ENCODE measurements at regions not wholly inside any gene's neighbourhood (a gene's known extent, or its start where the extent isn't known, plus 50 kb on each side); places are given as distances from the start of the nearest gene placed in this dataset.

GRCh38 chr10:126841341-126841895, 63.8 kb upstream of the DOCK1 start:
- no peak for DNase-seq (ENCODE audit: low read depth in 2 of 2)
- Histone ChIP-seq H3K27me3 (ENCODE audit: control insufficient read depth, insufficient read depth, low read length) (no peaks in the 10 kb centered on the region), H3K27ac (ENCODE audit: insufficient read depth, low read length) (no peak overlapping the region), H3K9me3 (ENCODE audit: control insufficient read depth, insufficient read depth, low read depth, low read length) (no peaks in the 10 kb centered on the region), H3K36me3 (ENCODE audit: control insufficient read depth, insufficient read depth, low read length) (no peaks in the 10 kb centered on the region), H2AFZ (ENCODE audit: low read length) (no peak overlapping the region), H4K20me1 (ENCODE audit: control insufficient read depth, extremely low read depth, insufficient read depth, low read length) (no peaks in the 10 kb centered on the region), H3K79me2 (ENCODE audit: control insufficient read depth, insufficient read depth, low read length) (no peaks in the 10 kb centered on the region), H3K4me3 (replicated peaks in 1 of 4; ENCODE audit: control extremely low read depth in 1 of 4, insufficient read depth in 1 of 4, low read depth in 3 of 4, low read length in 4 of 4) (no peak overlapping the region), H3K4me1 (ENCODE audit: control insufficient read depth, extremely low read depth, insufficient read depth, low read length) (no peaks in the 10 kb centered on the region), H3K4me2 (ENCODE audit: extremely low read depth, insufficient read depth, low read length) (no peak overlapping the region), H3K9ac (ENCODE audit: insufficient read depth, low read length) (no peak overlapping the region)
- TF ChIP-seq CTCF (conservative IDR thresholded peaks at IDR 0.05 in 1 of 2, IDR thresholded peaks at IDR 0.05 in 1 of 2; ENCODE audit: low read depth in 1 of 2, low read length in 2 of 2) (no peak), EZH2 (IDR thresholded peaks at IDR 0.05; ENCODE audit: low read length, missing control alignments) (no peak)

- H3K27ac ChIP-seq (ENCODE audit: insufficient read depth, low read length), result no peak overlapping the region
- H2AFZ ChIP-seq (ENCODE audit: low read length), result no peak overlapping the region
- no peak overlapping the region for H3K9ac ChIP-seq (ENCODE audit: insufficient read depth, low read length)
- H3K27me3 ChIP-seq (ENCODE audit: control insufficient read depth, insufficient read depth, low read length), result no peaks in the 10 kb centered on the region
- H3K4me1 ChIP-seq (ENCODE audit: control insufficient read depth, extremely low read depth, insufficient read depth, low read length), result no peaks in the 10 kb centered on the region
- H3K9me3 ChIP-seq (ENCODE audit: control insufficient read depth, insufficient read depth, low read depth, low read length), result no peaks in the 10 kb centered on the region
- TF ChIP-seq CTCF (conservative IDR thresholded peaks at IDR 0.05 in 1 of 2, IDR thresholded peaks at IDR 0.05 in 1 of 2; ENCODE audit: low read depth in 1 of 2, low read length in 2 of 2) (no peak), EZH2 (IDR thresholded peaks at IDR 0.05; ENCODE audit: low read length, missing control alignments) (no peak)
- no peak for DNase-seq (ENCODE audit: low read depth in 2 of 2)
- no peak overlapping the region for H3K4me2 ChIP-seq (ENCODE audit: extremely low read depth, insufficient read depth, low read length)
- no peaks in the 10 kb centered on the region for H3K79me2 ChIP-seq (ENCODE audit: control insufficient read depth, insufficient read depth, low read length)
- H3K4me3 ChIP-seq (replicated peaks in 1 of 4; ENCODE audit: control extremely low read depth in 1 of 4, insufficient read depth in 1 of 4, low read depth in 3 of 4, low read length in 4 of 4), result no peak overlapping the region
- no peaks in the 10 kb centered on the region for H3K36me3 ChIP-seq (ENCODE audit: control insufficient read depth, insufficient read depth, low read length)
- no peaks in the 10 kb centered on the region for H4K20me1 ChIP-seq (ENCODE audit: control insufficient read depth, extremely low read depth, insufficient read depth, low read length)
These were observed 62.9 kb upstream of the DOCK1 start for GRCh38 chr10:126842356-126842755.

GRCh38 chr10:126842836-126843235, 62.4 kb upstream of the DOCK1 start:
- no peaks in the 10 kb centered on the region for H3K79me2 ChIP-seq (ENCODE audit: control insufficient read depth, insufficient read depth, low read length)
- no peak overlapping the region for H2AFZ ChIP-seq (ENCODE audit: low read length)
- no peaks in the 10 kb centered on the region for H3K4me1 ChIP-seq (ENCODE audit: control insufficient read depth, extremely low read depth, insufficient read depth, low read length)
- no peak overlapping the region for H3K4me3 ChIP-seq (replicated peaks in 1 of 4; ENCODE audit: control extremely low read depth in 1 of 4, insufficient read depth in 1 of 4, low read depth in 3 of 4, low read length in 4 of 4)
- no peaks in the 10 kb centered on the region for H3K36me3 ChIP-seq (ENCODE audit: control insufficient read depth, insufficient read depth, low read length)
- no peak for TF ChIP-seq CTCF (conservative IDR thresholded peaks at IDR 0.05 in 1 of 2, IDR thresholded peaks at IDR 0.05 in 1 of 2; ENCODE audit: low read depth in 1 of 2, low read length in 2 of 2)
- TF ChIP-seq EZH2 (IDR thresholded peaks at IDR 0.05; ENCODE audit: low read length, missing control alignments), result no peak
- no peaks in the 10 kb centered on the region for H3K9me3 ChIP-seq (ENCODE audit: control insufficient read depth, insufficient read depth, low read depth, low read length)
- no peak for DNase-seq (ENCODE audit: low read depth in 2 of 2)
- no peak overlapping the region for H3K4me2 ChIP-seq (ENCODE audit: extremely low read depth, insufficient read depth, low read length)
- H4K20me1 ChIP-seq (ENCODE audit: control insufficient read depth, extremely low read depth, insufficient read depth, low read length), result no peaks in the 10 kb centered on the region
- H3K9ac ChIP-seq (ENCODE audit: insufficient read depth, low read length), result no peak overlapping the region
- H3K27ac ChIP-seq (ENCODE audit: insufficient read depth, low read length), result no peak overlapping the region
- no peaks in the 10 kb centered on the region for H3K27me3 ChIP-seq (ENCODE audit: control insufficient read depth, insufficient read depth, low read length)

Measured in fibroblast of lung (primary cell).